GM12865 (cell line): ENCODE measurements at regions not wholly inside any gene's neighbourhood (a gene's known extent, or its start where the extent isn't known, plus 50 kb on each side); places are given as distances from the start of the nearest gene placed in this dataset.

ENCODE experiments used
- DNase-seq: peaks from one replicate; pipeline ENCODE4 v3.0.0; 2010; ENCODE audit warnings: low read depth
- H3K4me3 ChIP-seq: 2 replicates; pipeline ENCODE4 v1.5.1; 2011; ENCODE audit warnings: mild to moderate bottlenecking, low read depth, low read length, control low read depth
- CTCF ChIP-seq: IDR thresholded peaks from 2 replicates; pipeline ENCODE4 v1.5.1; 2011; ENCODE audit warnings: low read length, control low read depth, low read depth, inconsistent platforms; ENCODE audit not compliant: insufficient read depth; ENCODE audit errors: missing control alignments

GRCh38 chr6:51369485-51369884 lies 550.8 kb downstream of the TFAP2B start:
- no peak overlapping the region for H3K4me3 ChIP-seq
- TF ChIP-seq CTCF: no peak
- no peak for DNase-seq

- no peak overlapping the region for H3K4me3 ChIP-seq
- DNase-seq: no peak
- no peak for TF ChIP-seq CTCF
Measured at GRCh38 chr6:51382847-51383246, 564.2 kb downstream of the TFAP2B start.

GRCh38 chr6:51384736-51385135 lies 566.1 kb downstream of the TFAP2B start:
- TF ChIP-seq CTCF: no peak
- DNase-seq: no peak
- H3K4me3 ChIP-seq: no peak overlapping the region

- no peak for TF ChIP-seq CTCF
- DNase-seq: no peak
- no peak overlapping the region for H3K4me3 ChIP-seq
Measured at GRCh38 chr6:51386347-51386836, 567.7 kb downstream of the TFAP2B start.

- TF ChIP-seq CTCF: no peak
- H3K4me3 ChIP-seq: no peak overlapping the region
- no peak for DNase-seq
Measured at GRCh38 chr6:51387907-51388306, 569.2 kb downstream of the TFAP2B start.

GRCh38 chr6:51394061-51394460 lies 575.4 kb downstream of the TFAP2B start:
- DNase-seq: no peak
- no peak for TF ChIP-seq CTCF
- no peak overlapping the region for H3K4me3 ChIP-seq

- no peak for TF ChIP-seq CTCF
- no peak overlapping the region for H3K4me3 ChIP-seq
- no peak for DNase-seq
Measured at GRCh38 chr6:51396583-51396982, 577.9 kb downstream of the TFAP2B start.
